ENCODE measurements at regions not wholly inside any gene's neighbourhood (a gene's known extent, or its start where the extent isn't known, plus 50 kb on each side); places are given as distances from the start of the nearest gene placed in this dataset.

- DNase-seq: peak; percentile 15
Measured at GRCh38 chr4:15340902-15341732, 86.7 kb upstream of the C1QTNF7 start.

GRCh38 chr4:15341733-15342300 is 86.0 kb upstream of the C1QTNF7 start:
- no peak for DNase-seq

- no peak for DNase-seq
Measured at GRCh38 chr4:15343000-15343399, 84.8 kb upstream of the C1QTNF7 start.

- DNase-seq: no peak
Measured at GRCh38 chr4:15343581-15343980, 84.3 kb upstream of the C1QTNF7 start.

GRCh38 chr4:15344041-15344440 is 83.8 kb upstream of the C1QTNF7 start:
- DNase-seq: no peak

- DNase-seq: no peak
Measured at GRCh38 chr4:15345134-15345533, 82.7 kb upstream of the C1QTNF7 start.

- DNase-seq: no peak
Measured at GRCh38 chr4:15348236-15348635, 79.6 kb upstream of the C1QTNF7 start.

GRCh38 chr4:15348695-15349094 is 79.1 kb upstream of the C1QTNF7 start:
- DNase-seq: no peak

GRCh38 chr4:15349531-15349935 is 78.3 kb upstream of the C1QTNF7 start:
- DNase-seq: no peak

GRCh38 chr4:15349965-15350364 is 77.9 kb upstream of the C1QTNF7 start:
- DNase-seq: no peak

GRCh38 chr4:15352524-15352923 is 75.3 kb upstream of the C1QTNF7 start:
- no peak for DNase-seq

- no peak for DNase-seq
Measured at GRCh38 chr4:15353207-15353606, 74.6 kb upstream of the C1QTNF7 start.

- no peak for DNase-seq
Measured at GRCh38 chr4:15354371-15355297, 73.2 kb upstream of the C1QTNF7 start.

- no peak for DNase-seq
Measured at GRCh38 chr4:15361529-15361928, 66.3 kb upstream of the C1QTNF7 start.

GRCh38 chr4:15362541-15362940 is 65.3 kb upstream of the C1QTNF7 start:
- DNase-seq: no peak

- no peak for DNase-seq
Measured at GRCh38 chr4:15364183-15364582, 63.6 kb upstream of the C1QTNF7 start.

- no peak for DNase-seq
Measured at GRCh38 chr4:15365641-15366040, 62.2 kb upstream of the C1QTNF7 start.

- DNase-seq: peak; percentile 20
Measured at GRCh38 chr4:15366721-15367120, 61.1 kb upstream of the C1QTNF7 start.

GRCh38 chr4:15368856-15369255 is 59.0 kb upstream of the C1QTNF7 start:
- DNase-seq: peak; percentile 68

GRCh38 chr4:15370296-15370695 is 57.5 kb upstream of the C1QTNF7 start:
- DNase-seq: no peak

- DNase-seq: no peak
Measured at GRCh38 chr4:15373363-15373762, 54.5 kb upstream of the C1QTNF7 start.

- DNase-seq: no peak
Measured at GRCh38 chr4:15374656-15375055, 53.2 kb upstream of the C1QTNF7 start.

GRCh38 chr4:15375667-15376066 is 52.2 kb upstream of the C1QTNF7 start:
- peak; percentile 24 for DNase-seq

- DNase-seq: no peak
Measured at GRCh38 chr4:15376145-15376544, 51.7 kb upstream of the C1QTNF7 start.
